ENCODE measurements at regions not wholly inside any gene's neighbourhood (a gene's known extent, or its start where the extent isn't known, plus 50 kb on each side); places are given as distances from the start of the nearest gene placed in this dataset.

GRCh38 chr4:37763831-37764230, 62.7 kb upstream of the PGM2 start:
- no peak for TF ChIP-seq CTCF (IDR thresholded peaks at IDR 0.05; ENCODE audit: insufficient read depth, low read length, missing control alignments)
- no peak for DNase-seq (ENCODE audit: low read depth, low spot score)
- H3K4me3 ChIP-seq (ENCODE audit: low read depth, low read length): no peak overlapping the region
- ChIA-PET CTCF (no interaction called here), POLR2A (no interaction called here)

- no peak for DNase-seq (ENCODE audit: low read depth, low spot score)
- ChIA-PET POLR2A (no interaction called here), CTCF (no interaction called here)
These were observed 63.5 kb upstream of the PGM2 start for GRCh38 chr4:37762991-37763368.

GRCh38 chr4:37762294-37762990, 64.0 kb upstream of the PGM2 start:
- TF ChIP-seq CTCF (IDR thresholded peaks at IDR 0.05; ENCODE audit: insufficient read depth, low read length, missing control alignments): no peak
- H3K4me3 ChIP-seq (ENCODE audit: low read depth, low read length): no peak overlapping the region
- CTCF ChIA-PET: no interaction called here
- POLR2A ChIA-PET: no interaction called here
- no peak for DNase-seq (ENCODE audit: low read depth, low spot score)

More at GRCh38 chr4:37762991-37763368, 63.5 kb upstream of the PGM2 start:
- TF ChIP-seq CTCF (IDR thresholded peaks at IDR 0.05; ENCODE audit: insufficient read depth, low read length, missing control alignments): no peak
- H3K4me3 ChIP-seq (ENCODE audit: low read depth, low read length): no peak overlapping the region

DNA sequence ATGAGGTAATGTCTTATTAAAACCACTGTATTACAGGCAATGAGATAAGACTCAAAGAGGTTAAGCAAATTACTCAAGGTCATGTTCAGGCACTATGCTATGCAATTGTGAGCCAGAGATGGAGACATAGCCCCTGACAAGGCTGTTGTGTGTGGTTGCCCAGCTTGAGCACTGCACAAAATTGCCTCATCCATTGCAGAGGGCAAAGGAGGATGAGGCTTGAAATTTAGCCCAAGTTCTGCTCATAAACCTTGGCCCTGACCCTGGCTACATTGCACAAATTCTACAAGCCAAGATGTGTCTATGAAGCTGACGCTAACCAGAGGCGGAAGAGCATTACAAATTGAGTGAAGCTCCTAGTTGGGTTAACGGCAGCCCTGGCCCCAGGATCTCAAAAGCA, 65.6 kb upstream of the PGM2 start:
- ChIA-PET POLR2A (no interaction called here), CTCF (interaction anchor here (1.6 kb wide), 1 partner anchor 158 kb away, joined by 4 read pairs; no protein-coding TSS in a partner anchor)
- H3K4me3 ChIP-seq (ENCODE audit: low read depth, low read length): no peak overlapping the region
- no peak for TF ChIP-seq CTCF (IDR thresholded peaks at IDR 0.05; ENCODE audit: insufficient read depth, low read length, missing control alignments)
- no peak for DNase-seq (ENCODE audit: low read depth, low spot score)

- ChIA-PET POLR2A (no interaction called here), CTCF (interaction anchor here (1.6 kb wide), 1 partner anchor 157 kb away, joined by 4 read pairs; no protein-coding TSS in a partner anchor)
- no peak overlapping the region for H3K4me3 ChIP-seq (ENCODE audit: low read depth, low read length)
- DNase-seq (ENCODE audit: low read depth, low spot score): no peak
- TF ChIP-seq CTCF (IDR thresholded peaks at IDR 0.05; ENCODE audit: insufficient read depth, low read length, missing control alignments): no peak
These were observed 66.7 kb upstream of the PGM2 start for GRCh38 chr4:37759833-37760232.

DNA sequence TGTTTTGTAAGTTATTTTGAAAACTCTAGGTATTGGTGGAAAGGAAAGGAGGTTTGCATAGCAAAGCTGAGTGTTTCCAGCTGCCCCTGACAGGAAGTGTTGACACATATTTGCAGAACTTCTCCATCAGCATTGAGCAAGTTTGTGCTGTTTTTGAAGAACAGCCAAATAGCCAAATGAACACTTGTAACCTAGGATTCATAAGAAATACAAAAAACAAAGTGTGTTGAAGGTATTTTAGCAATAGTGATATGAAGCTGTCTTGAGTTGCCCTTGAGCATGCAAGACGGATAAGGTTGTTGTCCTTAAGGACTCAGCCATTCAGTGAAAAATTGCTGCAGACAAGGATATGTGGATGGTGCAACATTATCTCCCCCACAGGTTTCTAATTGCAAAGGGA, 68.3 kb upstream of the PGM2 start:
- H3K4me3 ChIP-seq (ENCODE audit: low read depth, low read length): no peak overlapping the region
- DNase-seq (ENCODE audit: low read depth, low spot score): peak; percentile 23
- ChIA-PET CTCF (interaction anchor here (1.6 kb wide), 1 partner anchor 155 kb away, joined by 6 read pairs; no protein-coding TSS in a partner anchor), POLR2A (no interaction called here)
- no peak for TF ChIP-seq CTCF (IDR thresholded peaks at IDR 0.05; ENCODE audit: insufficient read depth, low read length, missing control alignments)
